ENCODE measurements at regions not wholly inside any gene's neighbourhood (a gene's known extent, or its start where the extent isn't known, plus 50 kb on each side); places are given as distances from the start of the nearest gene placed in this dataset.
A peak's percentile ranks its signal among the peaks of the same experiment; 100 is the strongest.

DNA sequence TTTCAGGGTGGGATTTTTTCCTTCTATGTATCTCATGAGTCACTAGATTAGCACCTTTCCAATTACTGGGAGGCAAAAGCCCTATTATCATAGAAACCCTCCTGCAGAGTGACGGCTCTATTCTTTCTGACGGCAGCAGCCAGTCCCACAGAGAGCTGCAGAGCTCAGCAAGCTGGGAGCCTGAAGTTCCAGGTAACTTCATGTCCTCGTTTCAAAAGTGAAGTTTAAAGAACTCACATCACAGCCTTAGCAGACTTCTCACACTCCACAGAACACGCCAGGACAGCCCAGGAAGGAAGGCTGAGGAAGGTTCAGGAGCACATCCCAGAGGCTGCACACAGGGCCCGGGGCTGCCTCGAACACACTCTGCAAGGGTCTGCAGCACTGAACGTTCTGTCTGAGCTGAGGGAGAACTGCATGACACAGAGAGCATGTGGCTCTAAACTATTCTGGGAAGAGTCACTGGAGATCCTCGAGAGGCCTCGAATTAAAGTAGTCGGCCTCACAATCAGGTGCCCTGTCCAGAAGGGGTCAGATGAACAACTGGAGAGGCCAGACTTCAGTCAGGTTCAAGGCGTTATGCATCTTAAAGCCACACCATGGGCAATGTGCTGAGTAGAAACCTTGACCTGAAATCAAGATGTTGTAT lies 104.2 kb upstream of the DRD2 start:
- no peak for DNase-seq (ENCODE audit: low spot score)

DNA sequence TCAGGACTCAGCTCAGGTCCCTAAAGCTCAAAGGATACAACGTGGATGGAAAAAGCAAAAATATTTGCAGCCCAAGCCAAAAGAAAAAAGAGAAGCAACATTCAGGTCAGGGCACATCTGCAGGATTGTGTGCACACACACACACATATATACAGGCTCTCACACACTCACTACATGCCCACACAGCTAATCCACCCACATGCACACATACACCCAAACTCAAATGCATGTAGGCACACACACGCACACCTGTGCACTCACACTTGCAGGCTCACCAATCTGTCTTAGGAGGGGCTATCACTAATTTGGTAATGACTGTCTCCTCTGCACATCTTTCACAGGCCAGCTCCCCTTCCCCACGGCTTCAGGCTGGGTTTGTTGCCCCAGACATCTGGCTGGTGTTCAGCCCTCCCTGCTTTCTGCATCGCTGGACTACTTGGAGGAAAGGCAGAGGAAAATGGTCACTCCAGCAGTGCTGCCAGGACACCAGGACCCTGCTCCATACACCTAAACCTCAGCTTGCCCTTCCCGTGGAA lies 103.6 kb upstream of the DRD2 start:
- no peak for DNase-seq (ENCODE audit: low spot score)

DNA sequence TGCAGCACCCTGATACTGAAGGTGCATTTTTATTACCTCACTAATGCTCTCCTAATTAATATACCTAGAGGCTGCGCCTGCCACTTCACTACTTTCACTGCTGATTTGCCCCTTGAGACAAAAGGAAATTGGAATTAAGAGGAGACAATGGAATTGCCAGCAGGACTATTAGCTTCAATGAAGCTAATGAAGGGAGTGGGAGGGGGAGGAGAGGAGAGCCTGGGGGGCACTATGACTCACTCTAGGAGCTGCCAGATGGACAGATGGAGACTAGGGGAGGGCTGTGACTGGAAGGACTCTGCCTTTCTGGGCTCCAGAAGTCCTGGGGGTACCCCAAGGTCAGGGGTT lies 102.8 kb upstream of the DRD2 start:
- no peak for DNase-seq (ENCODE audit: low spot score)

DNA sequence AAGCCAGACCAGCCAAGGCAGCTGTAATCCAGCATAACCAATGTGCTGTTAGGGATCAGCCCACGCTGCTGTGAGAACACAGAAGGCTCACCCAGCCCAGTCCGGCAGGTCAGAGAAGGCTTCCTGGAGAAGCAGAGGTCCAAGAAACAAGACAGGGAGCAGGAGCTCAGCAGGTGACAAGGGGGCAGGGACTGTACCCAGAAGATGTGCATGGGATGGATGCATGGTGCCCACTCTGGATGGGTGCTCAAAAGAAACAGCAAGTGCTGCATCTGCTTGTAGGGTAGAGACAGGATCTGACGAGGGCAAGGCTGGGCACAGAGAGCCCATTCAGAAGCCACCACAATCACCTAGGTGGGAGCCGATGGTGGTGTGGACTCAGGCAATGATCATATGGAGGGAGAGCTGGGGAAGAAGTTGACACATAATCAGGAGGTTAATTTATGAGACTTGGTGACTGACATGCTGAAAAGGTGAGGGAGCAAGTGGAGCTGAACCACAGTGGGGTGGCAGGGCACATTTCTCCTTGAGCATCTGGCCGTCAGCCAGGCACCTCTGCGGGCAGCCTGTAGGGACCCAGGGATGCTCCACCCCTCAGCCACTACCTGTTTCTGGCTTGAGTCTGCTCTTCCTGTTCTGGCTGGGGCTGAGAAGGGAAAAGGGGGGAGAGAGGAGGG lies 102.3 kb upstream of the DRD2 start:
- DNase-seq (ENCODE audit: low spot score) = no peak

DNA sequence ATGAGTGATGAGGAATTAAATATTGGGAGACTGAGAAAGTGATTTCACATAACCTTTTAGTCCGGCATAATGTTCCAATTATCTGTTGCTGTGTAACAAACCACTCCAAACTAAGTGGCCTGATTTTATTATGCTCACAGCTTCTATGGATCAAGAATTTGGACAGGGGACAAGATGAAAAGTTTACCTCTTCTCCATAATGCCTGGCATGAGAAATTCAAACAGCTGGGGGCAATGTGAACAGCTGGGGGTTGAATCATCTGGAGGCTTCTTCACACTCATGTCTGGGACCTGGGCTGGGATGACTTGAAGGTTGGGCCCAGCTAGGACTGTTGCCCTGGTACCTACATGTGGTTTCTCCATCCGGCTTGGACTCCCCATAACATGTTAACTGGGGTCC lies 99.4 kb upstream of the DRD2 start:
- no peak for DNase-seq (ENCODE audit: low spot score)

DNA sequence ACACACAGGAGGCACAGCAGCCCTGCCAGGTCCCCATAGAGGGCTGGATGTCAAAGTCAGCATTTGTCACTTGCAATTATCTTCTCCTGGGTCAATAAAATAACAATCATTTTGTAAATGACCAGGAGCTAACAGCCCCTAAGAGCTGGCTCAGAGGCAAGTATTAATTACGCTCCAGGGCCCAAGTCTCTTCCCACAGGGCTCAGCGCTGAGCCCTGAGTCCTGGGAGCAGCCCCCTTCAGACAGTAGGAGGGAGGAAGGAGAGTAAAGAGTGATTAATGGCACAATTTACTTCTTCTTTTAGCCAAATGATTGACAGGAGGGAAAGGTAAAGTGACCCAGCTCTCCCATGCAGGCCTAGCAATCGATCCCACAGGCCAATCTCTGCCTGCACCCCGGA lies 99.0 kb upstream of the DRD2 start:
- DNase-seq (ENCODE audit: low spot score) = no peak

DNA sequence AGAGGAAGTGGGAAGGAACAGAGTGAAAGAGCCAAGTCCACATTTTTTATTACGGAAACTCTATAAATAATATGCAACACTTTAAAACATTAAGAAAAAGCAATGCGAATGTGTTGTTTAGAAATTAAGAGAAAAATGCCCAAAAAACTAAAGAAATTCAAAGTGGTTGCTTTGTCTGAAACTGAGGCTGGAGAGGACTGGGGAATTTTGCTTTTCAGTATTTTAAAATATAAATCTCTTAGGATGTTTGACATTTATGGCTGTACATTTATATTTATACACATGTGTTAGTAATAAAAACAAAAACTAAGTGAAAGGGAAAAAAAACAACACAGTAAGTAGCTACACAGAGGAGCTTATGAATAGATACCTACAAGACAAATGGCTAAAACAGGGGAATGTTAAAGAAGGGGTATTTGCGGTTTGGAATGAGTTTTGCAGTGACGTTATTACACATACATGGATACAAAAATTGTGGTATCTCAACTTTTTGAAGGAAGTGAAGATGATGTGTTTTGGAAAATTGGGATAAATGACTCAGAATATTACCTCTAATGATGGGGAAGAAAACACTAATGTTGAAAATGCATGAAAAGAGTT lies 97.0 kb upstream of the DRD2 start:
- DNase-seq (ENCODE audit: low spot score) = peak; percentile 22

DNA sequence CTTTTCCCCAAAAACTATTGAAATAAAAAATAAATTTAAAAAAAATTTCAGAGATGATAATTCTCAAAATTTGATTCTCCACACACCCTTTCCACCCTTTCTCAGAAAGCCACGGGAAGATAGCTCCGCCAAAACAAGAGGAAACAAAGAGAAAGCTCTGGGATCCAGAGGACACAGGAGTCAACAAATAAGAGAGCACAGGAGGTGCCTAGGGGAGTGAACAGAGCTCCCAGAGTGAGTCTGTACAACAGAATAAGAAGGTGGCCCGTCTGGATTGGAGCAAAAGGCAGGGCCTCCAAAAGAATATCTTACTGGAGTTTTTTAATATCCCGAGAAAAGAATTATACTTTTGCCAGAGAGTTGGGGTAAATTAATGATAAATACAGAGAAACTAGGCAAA lies 96.3 kb upstream of the DRD2 start:
- no peak for DNase-seq (ENCODE audit: low spot score)

DNA sequence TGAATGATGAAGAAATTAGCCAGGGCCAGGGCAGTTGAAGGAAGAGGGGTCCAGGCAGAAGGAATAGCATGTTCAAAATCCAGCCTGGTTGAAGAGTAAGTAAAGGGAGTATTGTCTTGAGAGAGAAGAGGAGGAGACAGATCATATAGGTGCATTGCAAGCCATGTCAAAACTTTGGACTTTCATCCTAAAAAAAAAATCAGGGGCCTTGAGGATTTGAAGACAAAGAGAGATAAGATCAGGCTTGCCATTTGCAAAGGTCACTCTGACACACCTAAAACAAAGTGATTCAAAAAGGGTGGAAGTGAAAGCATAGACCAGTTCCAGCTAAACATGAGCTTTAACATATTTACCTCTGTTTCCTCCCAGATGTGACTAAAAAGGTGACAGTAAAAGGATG lies 95.7 kb upstream of the DRD2 start:
- no peak for DNase-seq (ENCODE audit: low spot score)

DNA sequence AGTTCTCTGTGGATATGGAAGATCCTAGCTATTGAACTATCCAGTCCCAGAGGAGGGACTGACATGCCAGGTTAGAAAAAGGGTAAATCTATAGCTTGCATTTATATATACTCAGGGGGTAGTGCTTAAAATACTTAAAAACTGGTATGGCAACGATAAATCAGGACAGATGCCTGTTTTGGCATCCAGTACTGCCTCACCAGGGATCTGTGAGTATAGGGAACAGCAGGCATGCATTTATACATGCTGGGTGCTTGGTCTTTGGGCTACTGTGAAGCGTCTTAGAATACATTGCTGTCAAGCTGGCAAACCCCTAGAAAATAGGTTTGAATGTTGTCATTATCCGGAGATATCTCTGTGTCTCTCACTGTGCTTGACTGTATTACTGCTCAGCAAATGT lies 94.2 kb upstream of the DRD2 start:
- no peak for DNase-seq (ENCODE audit: low spot score)

DNA sequence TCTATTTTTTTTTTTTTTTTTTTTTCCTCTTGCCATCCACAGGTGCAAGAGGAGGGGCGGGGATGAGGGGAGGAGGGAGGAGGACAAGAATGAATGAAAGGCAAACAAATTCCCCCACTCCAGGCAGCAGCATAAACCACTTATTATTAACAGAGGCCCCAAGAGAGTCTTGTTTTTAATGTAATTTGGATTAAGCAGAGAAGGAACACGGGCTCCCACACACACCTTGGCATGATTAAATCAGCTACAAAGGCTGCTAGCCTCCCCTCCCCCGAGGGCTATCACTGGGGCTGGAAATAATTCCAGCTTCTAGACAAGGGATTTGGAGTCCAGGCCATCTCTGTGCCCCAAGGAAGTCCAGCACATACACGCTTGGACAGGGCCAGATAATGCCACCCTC lies 93.4 kb upstream of the DRD2 start:
- DNase-seq (ENCODE audit: low spot score) = no peak

DNA sequence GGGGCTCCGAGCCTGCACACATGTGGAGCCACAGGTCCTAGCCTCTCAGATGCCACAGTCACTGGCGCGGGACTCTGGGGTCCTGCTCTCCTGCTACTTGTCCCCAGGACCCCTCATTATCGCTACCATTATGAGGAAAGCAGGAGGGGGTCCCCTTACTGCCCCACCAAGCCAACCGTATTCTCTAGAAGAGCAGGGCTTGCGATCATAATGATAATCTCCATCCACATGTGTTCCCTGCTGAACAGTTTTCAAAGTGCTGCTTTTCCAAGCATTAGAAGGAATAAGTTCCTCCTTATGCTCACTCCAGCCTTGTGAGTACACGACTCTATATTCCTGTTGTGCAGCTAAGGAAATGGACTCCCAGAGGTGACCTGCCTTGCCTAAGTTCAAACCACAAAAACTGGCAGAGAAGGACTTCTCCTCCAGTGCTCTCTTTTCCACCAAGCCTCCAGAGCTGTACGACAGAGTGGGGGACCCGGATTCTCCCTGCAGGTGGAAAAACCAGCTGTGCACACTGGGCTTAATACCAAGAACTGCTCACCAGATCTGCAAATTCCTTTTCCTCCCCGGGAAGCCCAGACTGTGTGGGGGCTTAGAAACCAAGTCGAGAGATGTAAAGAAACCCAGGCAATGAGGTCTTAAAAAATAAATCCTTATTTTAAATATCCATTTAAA lies 92.8 kb upstream of the DRD2 start:
- DNase-seq (ENCODE audit: low spot score) = no peak

DNA sequence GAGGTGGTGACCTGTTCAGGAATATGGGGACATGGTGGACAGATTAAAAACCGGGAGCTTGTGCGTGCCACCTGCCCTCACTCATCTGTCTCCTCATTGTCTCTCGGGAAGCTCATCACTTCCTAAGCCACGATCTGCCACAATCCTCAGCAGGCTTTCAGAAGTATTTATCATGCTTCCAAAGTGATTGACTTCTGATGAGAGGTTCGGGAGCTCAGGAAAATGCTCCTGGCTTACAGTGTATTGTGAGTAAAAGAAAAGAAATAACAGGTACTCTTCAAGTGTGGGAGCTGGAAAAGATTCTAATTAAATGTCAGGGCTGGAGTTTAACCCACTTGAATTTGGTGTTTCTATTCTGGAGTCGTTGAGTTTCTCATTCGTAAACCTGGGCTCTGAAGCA lies 91.9 kb upstream of the DRD2 start:
- no peak for DNase-seq (ENCODE audit: low spot score)

DNA sequence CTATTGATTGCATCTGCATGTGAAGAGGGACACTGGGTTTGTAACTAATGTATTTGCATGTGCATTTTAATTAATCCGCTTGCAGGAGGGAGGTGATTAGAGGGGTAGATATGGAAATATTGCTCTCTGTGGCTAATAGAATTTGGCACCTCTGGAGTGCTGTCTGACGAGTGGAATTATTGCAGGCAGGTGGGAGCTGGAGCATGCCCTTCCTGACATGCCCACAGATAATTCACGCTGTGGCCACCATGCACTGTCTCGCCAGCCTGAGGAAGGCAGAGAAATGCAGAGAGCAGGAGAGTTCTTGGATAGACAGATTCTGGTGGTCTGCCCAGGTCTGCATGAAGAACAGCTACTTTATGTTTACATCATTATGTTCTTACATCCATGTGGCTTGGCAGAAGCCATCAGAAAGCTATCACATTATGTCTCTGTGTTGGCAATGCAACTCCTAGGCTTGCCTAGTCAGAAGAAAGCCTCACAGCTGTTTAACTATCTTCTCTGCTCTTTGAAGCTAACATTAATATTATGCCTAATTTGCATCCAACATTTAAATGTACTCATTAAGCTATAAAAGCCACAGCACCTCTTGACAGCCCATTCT lies 89.4 kb upstream of the DRD2 start:
- DNase-seq (ENCODE audit: low spot score) = no peak

DNA sequence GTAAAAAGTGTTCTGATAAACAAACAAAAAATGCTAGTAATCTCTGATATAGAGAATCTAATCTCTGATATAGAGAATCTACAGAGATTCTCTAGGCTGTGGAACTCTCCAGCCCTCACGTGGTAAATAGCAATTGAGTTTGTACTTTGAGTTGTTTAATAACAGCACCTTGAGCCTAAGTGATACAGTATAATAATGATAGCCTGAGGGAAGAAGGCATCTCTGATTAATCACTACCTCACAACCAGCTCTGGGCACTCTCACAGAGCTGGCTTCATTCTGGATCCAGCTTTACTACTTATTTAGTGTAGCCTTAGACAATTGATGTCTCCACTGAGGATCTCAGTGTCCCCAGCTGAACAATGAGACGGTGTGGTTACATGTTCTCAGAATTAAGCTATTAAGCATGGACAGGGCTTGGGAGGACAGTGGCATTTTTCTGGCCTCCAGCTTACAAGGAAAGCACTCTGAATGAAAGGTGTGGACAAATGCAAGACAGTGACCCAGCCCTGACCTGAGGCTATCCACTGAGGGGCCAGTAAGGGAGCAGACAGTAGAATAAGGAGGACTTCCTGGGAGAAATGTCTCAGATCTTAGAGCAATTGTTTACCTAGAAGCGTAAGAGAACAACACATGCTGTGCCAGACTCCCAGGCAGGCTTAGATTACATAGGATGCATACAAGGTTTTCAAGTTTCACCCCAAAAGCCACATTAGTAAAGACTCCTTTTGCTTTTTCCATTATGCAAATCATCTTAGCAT lies 88.7 kb upstream of the DRD2 start:
- DNase-seq (ENCODE audit: low spot score) = no peak

DNA sequence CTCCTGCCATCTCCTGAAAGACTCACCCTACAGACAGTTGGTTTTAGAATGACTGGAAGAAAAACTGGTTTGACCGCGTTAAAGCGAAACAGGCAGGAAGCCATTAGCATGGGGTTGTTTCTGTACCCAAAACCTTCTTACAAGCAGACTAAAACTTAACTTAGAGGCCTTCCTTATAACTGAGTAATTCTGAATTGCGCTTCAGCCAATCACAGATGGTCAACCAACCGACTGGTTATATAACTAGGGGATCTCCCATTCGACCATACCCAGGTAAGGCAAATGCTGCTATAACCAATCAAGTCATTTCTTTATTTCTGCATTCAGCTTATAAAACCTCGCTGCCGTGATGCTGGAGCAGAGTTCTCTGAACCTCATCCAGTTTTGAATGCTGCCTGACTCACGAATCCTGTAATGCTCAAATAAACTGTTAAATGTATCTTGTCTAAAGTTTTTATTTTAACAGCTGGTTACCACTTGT lies 87.8 kb upstream of the DRD2 start:
- DNase-seq (ENCODE audit: low spot score) = no peak

DNA sequence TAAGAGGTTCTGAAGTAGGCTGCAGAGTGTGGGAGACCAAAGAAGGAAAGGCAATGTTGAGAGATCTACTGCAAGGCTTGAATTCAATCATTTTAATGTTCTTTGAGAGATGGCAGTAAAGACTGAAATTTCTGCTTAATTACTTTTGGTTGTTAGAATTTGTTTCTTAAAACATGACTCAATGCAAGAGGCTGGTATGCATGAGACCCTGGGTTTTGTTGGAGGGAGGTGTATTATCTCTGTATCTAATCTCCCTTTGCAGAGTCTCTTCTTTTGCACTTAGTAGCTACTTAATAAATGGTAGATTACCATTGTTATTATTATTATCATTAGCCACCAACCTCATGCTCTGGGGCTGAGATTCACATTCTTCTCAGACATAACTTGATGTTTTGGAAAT lies 87.4 kb upstream of the DRD2 start:
- no peak for DNase-seq (ENCODE audit: low spot score)

DNA sequence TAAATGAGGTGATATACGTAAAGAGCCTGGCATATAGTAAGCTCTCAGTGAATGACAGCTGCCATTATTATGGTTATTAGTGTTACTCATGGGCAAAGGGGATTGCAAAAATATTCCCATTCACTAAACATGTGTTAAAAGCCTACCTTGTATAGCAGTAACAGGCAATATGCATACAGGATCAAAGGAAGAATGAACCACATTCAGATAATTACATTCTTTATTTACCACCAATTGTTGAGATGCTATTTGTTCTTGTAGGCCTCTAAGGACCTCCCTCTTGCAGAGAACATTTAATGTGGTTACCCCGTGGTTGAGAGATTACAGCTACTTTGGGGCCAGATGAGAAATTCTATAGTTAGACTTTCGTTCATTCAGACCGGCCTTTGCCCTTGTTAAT lies 82.7 kb upstream of the DRD2 start:
- DNase-seq (ENCODE audit: low spot score) = no peak

DNA sequence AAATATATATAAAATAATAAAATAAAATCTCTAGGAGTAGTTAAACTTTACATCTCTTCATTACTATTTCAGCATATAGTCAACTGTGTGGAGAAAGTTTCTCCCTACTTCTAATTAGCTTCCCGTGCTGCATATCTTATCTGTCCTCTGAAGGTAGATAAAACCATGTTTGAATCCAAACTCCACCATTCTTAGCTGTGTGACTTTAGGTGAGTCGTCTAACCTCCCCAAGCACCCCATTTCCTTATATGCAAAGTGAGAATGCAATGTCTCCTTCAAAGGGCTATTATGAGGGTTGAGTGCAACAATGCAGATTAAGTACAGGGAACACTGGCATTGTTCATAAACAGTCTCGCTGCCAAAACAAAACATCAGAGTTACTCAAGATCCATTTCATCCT lies 80.8 kb upstream of the DRD2 start:
- no peak for DNase-seq (ENCODE audit: low spot score)

DNA sequence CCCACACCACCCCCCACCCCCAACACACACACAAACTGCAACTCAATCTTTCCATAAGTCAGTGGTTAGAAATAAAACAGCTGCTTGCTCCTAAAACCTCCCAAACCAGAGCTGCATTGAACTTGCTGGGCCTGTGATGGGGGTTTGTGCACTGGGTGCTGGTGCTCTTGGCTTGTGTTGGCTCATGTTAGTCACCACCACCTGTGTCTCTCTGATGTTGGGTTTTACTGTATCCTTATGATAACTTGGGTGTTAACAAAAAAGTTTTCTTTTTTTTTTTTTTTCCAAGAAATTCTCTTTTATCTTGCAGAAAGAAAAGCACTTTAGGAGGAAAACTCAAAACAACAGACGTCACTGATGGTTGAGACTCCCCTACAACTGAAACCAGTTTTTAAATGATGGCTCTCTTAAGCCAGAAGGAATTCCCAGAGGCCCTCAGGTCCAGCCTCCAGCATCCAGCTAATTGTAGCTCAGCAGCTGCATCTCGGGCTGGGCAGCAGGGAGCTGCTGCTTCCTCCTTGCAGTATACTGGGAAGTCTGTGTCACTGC lies 79.9 kb upstream of the DRD2 start:
- no peak for DNase-seq (ENCODE audit: low spot score)

DNA sequence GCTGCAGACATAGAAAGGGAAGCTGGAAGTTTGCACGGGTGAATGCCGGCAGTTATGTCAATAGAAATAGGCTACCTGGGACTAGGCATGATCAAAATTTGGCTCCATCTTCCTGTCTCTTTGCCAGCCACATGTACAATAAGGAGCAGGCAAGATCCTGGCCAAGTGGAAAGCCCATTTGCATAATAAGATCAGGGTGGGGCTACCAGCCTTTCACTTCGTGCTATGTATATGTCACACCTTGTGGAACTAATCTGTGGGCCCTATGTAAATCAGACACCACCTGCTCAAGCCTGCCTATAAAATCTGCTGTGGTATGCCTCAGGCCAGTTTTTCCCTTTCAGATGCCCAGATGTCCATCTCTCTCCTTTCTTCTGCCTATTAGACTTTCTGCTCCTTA lies 79.3 kb upstream of the DRD2 start:
- DNase-seq (ENCODE audit: low spot score) = no peak

DNA sequence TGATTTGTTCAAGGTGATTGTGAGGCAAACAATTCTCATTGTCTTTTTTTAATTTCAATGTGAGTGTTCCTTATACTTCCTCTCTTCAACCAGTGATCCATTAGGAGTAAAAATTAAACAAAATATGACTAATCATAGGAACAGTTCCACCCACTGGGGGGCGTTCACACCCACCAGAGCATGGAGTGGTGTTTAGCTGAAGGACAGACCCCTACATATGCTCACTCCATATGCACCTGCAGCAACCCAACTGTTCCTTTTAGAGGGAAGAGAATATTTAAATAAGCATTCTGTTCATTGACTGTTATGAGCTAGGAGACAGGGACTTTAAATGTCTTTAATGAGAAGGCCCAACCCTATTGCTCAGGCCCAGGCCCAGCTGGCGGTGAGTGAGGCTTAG lies 78.7 kb upstream of the DRD2 start:
- no peak for DNase-seq (ENCODE audit: low spot score)

Data from AG08395 (cell line).